ENCODE measurements at regions not wholly inside any gene's neighbourhood (a gene's known extent, or its start where the extent isn't known, plus 50 kb on each side); places are given as distances from the start of the nearest gene placed in this dataset.

DNA sequence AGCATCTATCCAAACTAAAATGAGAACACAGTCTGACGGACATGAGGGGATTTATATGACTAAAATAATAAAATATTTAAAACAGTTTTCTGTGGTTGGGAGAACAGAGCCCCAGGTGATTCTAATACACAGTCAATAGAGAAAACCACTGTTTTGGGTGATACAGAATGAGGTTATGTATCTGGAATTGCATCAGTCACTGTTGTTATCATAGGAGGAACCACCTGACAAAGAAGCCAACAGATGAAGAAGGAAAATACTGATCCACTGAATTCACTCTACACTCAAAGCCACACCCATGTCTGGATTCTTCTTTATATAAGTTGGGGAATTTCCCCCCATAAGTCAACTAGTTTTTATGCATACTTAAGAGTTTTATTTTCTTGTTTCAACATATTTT is 799.0 kb downstream of the TLR4 start:
- no peak for DNase-seq (ENCODE audit: low read depth, low spot score)

DNA sequence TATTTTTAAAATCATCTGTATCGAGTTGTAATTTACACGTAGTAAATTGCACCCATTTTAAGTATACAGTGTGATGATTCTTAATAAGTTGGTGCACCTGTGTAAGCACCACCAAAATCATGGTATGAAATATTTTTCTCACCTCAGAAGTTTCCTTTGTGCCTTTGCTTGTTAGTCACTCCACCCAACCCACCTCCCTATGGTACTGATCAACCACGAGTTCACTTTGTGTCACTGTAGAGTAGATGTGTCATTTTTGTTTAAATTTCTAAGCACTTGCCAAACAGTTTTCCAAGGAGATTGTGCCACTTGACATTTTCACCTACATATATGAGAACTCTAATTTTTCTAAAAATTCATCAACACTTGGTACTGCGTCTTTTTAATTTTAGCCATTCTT is 806.5 kb downstream of the TLR4 start:
- no peak for DNase-seq (ENCODE audit: low read depth, low spot score)

DNA sequence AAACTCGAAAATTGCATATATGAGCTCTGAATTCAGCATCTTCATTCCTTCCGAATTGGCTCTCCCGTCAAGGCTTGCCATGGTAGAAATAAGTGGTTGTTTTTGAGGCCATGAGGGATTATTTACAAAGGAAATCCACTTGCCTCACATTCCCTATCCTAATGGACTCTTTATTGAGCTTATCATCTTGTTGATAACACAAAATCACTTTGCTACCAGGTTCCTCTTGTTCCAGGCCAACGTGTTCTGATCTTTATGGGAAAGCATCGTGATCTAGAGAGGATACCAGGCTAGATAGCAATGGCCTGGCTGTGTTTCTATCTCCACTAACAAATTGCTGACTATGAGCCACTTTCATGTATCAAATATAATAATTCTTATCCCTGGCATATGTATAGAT is 811.7 kb downstream of the TLR4 start:
- DNase-seq (ENCODE audit: low read depth, low spot score): no peak

DNA sequence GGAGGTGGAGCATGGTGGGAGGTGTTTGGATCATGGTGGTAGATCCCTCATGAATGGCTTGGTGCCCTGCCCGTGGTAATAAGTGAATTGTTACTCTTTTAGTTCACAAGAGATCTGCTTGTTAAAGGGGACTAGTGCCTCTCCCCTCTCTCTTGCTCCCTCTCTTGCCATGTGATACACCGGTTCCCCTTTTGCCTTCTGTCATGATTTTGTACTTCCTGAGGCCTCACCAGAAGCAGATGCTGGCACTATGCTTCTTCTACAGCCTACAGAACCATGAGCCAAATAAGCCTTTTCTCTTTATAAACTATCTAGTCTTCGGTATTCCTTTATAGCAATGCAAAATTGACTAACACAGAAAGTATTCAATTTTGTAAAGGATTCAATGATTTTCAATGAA is 817.1 kb downstream of the TLR4 start:
- DNase-seq (ENCODE audit: low read depth, low spot score): no peak

DNA sequence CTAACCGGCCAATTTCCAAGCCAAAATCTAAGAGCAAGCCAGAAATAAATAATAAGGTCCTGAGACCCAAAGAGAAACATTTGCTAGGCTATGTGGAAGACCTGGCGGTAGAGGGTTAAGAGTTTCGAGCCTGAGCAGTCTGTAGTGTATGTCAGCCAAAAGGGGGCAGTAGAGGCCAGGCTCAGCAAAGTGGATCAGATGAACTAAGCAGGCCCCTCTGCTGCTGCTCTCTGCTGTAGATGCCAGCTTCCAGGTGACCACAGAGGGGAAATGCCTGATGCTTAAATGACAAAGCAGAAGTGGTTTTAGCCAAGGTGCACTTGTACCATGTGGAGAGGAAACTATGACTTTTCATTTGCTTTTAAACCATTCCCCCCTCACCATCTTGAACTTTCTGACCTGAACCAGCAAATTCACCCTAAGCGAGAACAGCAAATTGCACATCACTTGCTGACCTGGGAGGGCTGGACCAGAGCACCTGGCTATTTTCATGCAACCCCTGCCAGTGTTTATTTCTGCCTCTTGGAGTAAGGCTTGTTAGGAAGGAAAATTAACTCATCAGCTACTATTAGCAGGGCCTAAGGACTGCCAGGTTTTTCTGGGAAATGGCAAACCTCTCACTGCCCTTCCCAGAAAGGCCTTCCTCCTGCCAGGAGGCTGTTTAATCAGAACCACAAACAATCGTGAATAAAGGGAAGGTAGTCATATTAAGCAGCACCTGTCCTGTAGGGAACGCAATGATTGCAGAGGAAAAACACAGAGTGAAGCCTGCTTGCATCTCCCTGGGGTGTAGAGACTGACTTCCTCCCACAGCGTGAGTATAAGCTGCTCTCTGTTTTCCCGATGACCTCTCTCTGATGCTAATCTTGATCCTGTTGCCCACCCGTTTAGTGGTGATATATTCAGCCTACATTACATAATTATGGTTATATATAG is 818.2 kb downstream of the TLR4 start:
- no peak for DNase-seq (ENCODE audit: low read depth, low spot score)

DNA sequence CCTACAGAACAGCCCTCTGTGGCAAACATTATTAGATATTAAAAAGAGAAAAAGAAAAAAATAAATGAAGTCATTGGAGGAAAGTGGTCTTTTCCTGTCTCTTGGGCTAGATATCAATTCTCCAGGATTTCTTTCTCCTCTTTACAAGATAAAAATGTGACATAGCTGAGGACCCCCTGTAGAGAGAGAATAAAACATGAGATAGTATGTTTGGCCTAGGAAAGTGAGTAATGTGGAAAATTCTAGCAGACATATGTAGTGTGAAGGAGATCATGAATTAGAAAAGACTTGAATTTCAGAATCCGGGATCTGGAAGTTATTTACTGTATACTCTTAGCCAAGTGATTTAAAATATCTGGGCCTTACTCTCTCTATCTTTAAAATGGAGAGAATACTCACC is 823.1 kb downstream of the TLR4 start:
- no peak for DNase-seq (ENCODE audit: low read depth, low spot score)

DNA sequence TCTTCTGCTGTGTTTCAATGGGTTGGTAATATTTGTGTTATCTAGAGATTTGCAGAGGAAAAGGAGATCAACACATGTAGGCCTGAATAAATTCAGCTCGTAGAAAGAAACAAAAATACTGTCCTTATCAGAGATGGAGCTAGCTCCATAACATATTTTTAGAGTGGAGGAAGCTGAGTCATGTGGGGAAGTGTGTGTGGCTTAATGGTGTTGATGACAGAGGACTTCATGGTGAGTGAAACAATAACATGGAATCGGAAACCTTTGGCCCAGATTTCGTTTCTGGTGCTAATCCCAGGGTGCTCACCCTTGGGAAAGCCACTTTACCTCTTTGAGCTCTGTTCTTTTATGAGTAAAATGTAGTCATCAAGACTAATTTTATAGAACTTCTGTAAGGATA is 825.0 kb downstream of the TLR4 start:
- DNase-seq (ENCODE audit: low read depth, low spot score): no peak

DNA sequence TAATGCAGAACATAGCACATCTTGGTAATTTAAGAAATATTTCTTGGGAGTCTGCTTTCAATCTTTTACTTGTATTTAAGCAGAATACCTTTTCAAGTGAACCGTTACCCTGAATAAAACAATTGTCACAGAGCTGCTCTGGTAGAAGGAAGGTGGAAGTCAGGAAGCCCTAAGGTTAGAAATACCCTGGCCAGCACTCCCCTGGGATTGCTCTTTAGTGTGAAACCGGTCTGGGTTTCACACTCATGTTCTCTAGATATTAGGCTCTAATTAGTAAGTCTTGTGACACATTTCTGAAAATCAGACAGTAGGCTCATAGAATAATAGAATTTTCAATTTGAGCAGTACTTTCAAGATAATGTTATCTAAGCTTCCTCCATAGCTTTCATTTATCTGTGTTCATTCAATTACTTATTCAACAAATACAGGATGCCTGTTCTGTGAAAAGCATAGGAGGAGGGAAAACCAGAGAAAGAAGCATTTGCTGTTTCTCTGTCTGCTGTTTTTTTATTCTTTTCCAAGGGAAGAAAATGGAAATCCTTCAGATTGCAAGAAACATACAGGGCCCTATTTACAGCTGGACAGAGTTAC is 825.5 kb downstream of the TLR4 start:
- no peak for DNase-seq (ENCODE audit: low read depth, low spot score)

DNA sequence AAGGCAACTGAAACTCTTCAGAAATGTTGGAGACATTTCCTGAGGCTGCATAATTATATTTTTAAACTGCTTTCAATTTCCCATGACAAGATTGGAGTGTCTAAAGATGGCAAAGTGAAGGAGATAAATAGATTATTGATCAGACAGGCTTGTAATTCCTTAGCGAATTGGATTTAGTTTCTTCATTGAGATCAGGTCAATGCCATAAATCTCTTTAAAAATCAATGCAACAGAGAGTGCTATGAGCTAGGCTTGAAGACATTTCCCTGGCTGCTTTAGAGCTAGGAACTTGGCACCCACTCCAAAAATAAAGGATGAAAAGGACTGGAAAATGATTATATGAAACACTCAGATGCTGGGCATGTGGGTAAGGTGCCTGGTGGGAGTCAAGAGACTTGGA is 828.4 kb downstream of the TLR4 start:
- no peak for DNase-seq (ENCODE audit: low read depth, low spot score)

DNA sequence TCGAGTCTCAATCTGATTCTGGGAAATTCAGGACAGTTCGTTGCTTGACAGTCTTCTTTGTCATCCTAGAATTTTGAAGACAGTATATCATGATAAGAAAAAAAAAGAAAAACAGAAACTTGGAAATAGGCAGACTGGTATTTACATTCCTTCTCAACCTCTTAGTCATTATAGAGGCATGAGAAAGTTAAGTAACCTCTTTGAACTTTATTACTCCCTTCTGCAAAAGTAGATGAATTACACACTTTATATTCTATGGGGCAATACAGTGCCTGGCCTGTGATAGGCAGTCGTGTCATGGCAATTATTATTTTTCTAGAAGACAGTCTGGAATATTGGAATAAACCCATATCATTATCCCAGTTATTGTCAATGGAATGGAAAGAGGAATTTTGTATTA is 828.9 kb downstream of the TLR4 start:
- DNase-seq (ENCODE audit: low read depth, low spot score): no peak

DNA sequence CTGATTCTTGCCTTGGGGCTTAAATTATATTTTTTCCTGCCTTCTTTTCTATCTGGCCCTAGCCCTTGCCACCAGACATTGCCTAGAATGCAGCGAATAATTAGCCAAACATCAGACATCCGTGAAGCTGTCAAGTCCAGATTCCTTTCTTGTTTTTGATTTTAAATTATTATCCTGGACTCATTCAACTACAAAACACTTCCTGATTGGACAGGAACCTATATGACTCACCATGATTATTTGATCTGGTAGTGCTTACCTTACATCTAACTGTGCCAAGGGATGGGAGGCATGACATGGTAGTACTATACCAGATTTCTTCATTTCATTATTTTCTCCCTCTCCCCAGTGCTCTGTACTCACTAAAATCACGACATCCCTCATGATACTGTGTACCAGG is 829.6 kb downstream of the TLR4 start:
- DNase-seq (ENCODE audit: low read depth, low spot score): no peak

DNA sequence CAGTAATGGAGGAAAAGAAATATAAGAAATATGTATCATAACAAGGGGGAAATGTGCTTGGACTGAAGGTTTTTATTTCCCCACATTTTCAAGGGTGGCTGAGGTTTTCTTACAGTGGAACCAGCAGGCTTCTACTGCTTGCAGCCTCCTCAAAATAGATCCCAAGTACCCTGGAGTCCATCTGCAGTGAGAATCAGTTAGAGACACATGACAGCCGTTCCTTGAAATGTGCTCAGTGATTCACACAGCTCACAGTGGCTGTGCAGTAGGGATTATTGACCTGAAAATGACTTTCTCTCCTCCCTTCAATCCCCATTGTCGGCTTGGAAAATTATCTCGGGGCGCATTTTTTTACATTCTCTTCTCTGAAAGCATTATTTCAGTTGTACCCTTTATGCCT is 832.0 kb downstream of the TLR4 start:
- no peak for DNase-seq (ENCODE audit: low read depth, low spot score)

DNA sequence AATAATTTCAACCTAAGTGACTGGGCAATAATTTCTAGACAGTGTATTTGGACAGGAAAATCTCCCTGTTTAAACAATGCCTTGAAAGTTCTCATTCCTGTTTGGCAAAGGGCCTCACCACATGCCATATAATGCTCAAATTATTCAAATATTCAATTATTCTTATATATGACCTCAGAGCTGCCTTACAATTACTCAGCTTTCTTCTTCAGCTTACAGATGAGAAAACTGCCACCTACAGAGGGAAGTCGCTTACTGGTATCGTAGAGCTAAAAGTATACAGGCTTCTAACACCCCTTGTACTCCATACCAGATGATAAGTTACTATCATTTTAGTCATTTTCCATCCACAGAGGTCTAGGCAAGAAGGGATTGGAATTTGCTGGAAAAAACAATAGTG is 830.3 kb downstream of the BRINP1 start:
- no peak for DNase-seq (ENCODE audit: low read depth, low spot score)

DNA sequence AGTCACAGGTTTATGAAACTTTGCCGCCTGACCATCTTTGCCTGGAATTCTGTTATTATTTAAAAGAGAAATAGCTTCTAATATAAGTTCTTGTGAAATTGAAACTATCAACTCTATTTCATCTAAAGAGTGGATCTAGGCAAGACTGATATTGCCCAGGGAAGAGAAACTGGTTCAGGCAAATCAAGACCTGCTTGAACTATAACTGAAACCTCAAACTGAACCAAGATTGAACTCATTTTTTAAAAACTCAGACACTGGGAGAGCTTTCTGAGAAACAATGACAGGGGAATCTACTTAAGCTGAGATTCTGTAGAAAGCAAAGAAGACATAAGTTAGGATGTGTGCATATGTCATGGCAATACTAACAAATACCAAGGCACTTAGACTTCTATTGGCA is 815.8 kb downstream of the BRINP1 start:
- no peak for DNase-seq (ENCODE audit: low read depth, low spot score)

DNA sequence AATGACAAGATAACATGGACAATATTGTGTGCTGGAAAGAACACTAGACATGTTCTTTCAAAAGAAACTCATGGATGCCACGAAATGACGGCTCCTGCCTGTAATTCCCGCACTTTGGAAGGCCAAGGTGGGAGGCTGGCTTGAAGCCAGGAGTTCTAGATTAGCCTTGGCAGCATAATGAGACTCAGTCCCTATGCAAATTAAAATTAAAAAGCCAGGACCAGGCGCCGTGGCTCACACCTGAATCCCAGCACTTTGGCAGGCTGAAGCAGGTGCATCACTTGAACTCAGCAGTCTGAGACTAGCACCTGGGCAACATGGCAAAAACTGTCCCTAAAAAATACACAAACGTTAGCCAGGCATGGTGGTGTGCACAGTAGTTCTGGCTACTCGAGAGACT is 814.2 kb downstream of the BRINP1 start:
- DNase-seq (ENCODE audit: low read depth, low spot score): no peak

DNA sequence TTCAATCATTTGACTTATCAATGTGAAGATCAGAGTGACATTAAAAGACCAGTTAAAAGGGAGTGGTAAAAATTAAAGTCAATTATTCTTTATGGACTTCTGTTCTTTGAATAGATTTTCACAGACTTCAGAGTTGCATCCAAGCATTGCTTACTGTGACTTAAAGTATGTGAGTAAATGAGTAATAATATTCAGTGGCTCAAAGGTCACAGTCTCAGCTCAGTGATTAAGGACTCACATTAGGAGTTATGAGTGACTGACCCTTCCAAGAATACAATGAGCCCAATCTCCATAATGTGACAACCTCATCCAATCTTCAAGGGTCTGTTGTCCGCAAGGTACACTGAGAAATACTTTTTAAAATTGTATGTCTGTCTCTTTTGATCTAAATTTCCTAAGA is 811.2 kb downstream of the BRINP1 start:
- no peak for DNase-seq (ENCODE audit: low read depth, low spot score)

DNA sequence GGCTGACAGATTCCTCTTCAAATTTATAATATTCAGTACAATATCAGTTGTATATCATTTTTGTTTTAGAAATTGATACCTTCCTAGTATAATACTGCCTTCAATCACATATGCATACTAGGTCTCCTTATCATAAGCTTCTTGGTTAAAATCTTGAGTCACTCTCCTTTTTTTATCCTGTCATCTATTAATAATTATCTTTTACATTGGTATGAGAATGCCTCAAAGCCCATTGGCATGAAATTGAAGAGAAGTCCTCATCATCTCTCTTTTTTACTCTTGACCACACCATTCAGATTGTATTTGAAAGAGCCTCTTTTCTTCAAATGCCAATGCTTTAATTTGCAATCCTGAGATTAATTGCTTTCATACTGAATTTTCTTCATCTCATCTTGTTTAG is 810.3 kb downstream of the BRINP1 start:
- no peak for DNase-seq (ENCODE audit: low read depth, low spot score)

DNA sequence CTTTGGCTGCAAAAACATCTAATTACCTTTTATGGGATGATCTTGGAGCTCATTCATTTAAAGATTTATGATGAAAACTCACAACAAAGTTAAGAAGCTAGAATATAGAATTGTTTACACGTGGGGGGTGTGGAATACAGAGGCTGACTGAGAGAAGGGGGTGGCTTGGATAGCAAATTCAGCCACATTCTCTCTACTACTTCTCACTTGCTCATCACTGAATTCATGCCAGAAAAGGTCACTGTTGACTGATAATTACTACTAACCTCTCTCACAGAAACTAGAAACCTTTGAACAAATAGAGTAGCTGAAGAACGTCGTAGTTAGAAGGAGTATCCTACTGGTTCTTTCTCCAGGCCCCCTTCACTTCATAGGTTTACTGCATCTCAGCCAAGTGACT is 808.2 kb downstream of the BRINP1 start:
- DNase-seq (ENCODE audit: low read depth, low spot score): no peak

DNA sequence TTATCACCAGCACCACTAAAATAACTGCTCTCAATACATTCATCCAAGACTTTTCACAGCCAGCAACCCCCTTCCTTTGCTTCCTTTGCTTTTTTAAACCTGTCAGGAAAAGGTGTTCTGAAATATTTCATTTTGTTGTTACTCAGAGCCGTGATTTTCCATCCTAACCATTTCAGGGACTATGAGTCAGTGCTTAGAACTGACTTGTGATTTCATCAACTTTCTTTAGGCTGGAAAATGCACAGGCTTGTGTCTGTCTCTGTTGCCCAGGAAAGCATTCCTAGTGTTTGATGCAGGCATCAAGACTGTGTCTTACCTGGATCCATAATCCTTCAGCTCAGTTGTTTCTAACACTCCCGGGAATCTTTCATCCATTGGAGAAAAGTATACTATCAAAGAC is 805.6 kb downstream of the BRINP1 start:
- no peak for DNase-seq (ENCODE audit: low read depth, low spot score)

DNA sequence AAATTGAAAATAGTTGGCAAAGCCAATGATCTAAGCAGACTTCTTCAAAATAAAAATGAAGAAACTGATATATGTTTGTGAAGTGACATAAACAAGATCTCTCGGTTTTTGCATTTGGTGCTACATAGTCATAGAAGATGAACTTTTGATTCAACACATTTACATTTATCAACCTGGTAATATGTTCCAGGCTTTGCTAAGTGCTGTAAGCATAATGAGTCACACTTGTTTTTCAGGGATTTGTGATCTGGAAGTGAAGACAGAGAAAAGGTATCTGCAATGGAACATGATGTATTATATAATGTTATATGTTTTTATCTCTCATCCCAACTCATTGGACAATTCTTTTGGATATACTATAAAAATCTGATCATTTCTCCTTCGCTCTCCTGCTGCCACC is 801.4 kb downstream of the BRINP1 start:
- DNase-seq (ENCODE audit: low read depth, low spot score): no peak

DNA sequence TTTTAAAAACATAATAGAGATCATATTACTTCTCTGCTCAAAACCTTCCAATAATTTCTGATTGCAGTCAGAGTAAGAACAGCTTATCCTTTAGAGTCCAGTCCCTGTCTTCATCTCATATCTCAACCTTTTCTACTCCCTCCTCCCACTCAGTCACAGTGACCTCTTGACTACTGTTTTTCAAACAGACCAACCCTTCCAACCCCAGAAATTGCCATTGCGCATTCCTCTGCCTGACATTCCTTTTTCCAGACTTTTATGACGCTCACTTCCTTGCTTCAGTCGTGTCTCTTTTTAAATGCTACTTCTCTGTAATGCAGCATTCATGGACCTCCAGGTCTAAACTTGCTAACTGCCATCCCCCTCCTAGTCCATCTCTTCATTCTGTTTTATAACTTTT is 800.5 kb downstream of the BRINP1 start:
- DNase-seq (ENCODE audit: low read depth, low spot score): no peak

DNA sequence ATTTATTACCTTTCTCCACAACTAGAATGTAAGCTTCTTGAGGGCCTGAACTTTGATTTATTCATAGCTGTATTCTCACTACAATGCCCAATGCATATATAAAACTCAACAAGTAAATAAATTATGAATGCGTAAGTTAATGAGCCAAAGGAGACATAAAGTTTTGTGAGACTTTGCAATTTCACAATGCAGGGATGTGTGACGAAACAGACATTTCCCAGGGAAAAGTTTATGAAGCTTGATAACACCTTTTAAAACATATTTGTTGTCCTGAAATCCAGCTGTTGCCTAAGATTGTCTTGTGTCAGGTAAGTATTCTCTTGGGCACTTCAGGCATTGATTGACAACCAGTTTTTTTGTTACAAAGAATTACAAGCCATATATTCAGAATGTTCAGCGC is 800.1 kb downstream of the BRINP1 start:
- no peak for DNase-seq (ENCODE audit: low read depth, low spot score)

DNA sequence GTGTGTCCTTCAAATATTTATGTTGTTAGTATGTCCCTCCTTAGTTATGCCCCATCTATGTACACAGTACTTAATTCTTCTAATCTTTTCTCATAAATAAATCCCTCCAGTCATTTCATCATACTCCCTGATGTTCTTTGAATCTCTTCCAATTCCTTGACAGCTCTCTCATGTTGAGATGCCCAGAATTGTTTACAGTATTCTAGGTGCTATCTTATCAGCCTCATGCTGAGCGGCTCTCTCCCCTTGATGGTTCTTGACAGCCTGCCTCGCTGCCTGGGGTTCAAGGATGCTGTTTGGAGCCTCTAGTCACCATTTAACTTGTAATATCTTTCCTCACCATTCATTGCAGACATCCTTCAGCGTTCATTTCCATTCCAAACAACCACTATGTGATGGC is 799.2 kb downstream of the BRINP1 start:
- no peak for DNase-seq (ENCODE audit: low read depth, low spot score)

Data from brain pericyte (primary cell).